DOHH2 (cell line): ENCODE measurements at regions not wholly inside any gene's neighbourhood (a gene's known extent, or its start where the extent isn't known, plus 50 kb on each side); places are given as distances from the start of the nearest gene placed in this dataset.

Experiments used
- H3F3A ChIP-seq: fragments of 200-600 bp; sonication (generic), shearing (Covaris generic); 2 replicates; pipeline ENCODE4 v1.6.0; 2016; ENCODE audit warnings: antibody characterized with exemption, mild to moderate bottlenecking; ENCODE audit not compliant: control insufficient read depth, insufficient read depth
- H3K27ac ChIP-seq: fragments of 200-600 bp; sonication (generic); 2 replicates; pipeline ENCODE4 v1.5.1; 2014; ENCODE audit warnings: low read depth, mild to moderate bottlenecking, low read length, moderate library complexity
- H3K27me3 ChIP-seq: fragments of 200-600 bp; sonication (generic); 2 replicates; pipeline ENCODE4 v1.6.1; 2014; ENCODE audit warnings: mild to moderate bottlenecking, low read length, mixed read lengths; ENCODE audit not compliant: control insufficient read depth
- H3K36me3 ChIP-seq: fragments of 200-600 bp; sonication (generic); 2 replicates; pipeline ENCODE4 v1.6.1; 2014; ENCODE audit warnings: mild to moderate bottlenecking, low read length, moderate library complexity, mixed read lengths; ENCODE audit not compliant: control insufficient read depth
- H3K4me1 ChIP-seq: fragments of 200-600 bp; sonication (generic); 2 replicates; pipeline ENCODE4 v1.6.1; 2014; ENCODE audit warnings: mild to moderate bottlenecking, low read length, mixed read lengths; ENCODE audit not compliant: control insufficient read depth
- H3K4me2 ChIP-seq: fragments of 200-600 bp; sonication (generic); 2 replicates; pipeline ENCODE4 v1.6.0; 2014; ENCODE audit warnings: mild to moderate bottlenecking, low read length, moderate library complexity
- H3K4me3 ChIP-seq: fragments of 200-600 bp; sonication (generic); 2 replicates; pipeline ENCODE4 v1.5.1; 2014; ENCODE audit warnings: mild to moderate bottlenecking, low read length, mixed read lengths
- H3K79me2 ChIP-seq: fragments of 200-600 bp; sonication (generic); 2 replicates; pipeline ENCODE4 v1.6.1; 2014; ENCODE audit warnings: mild to moderate bottlenecking, low read length, mixed read lengths; ENCODE audit not compliant: control insufficient read depth
- H3K9me2 ChIP-seq: fragments of 200-600 bp; sonication (generic); replicated peaks from 2 replicates; pipeline ENCODE4 v1.6.1; 2014; ENCODE audit warnings: mild to moderate bottlenecking, low read length, mixed read lengths; ENCODE audit not compliant: control insufficient read depth
- H3K9me3 ChIP-seq: fragments of 200-600 bp; sonication (generic); 2 replicates; pipeline ENCODE4 v1.6.1; 2014; ENCODE audit warnings: antibody characterized with exemption, low read length, mixed read lengths; ENCODE audit not compliant: control insufficient read depth, insufficient read depth
- H4K20me1 ChIP-seq: fragments of 200-600 bp; sonication (generic); 2 replicates; pipeline ENCODE4 v1.6.0; 2014; ENCODE audit warnings: low read depth, mild to moderate bottlenecking, antibody characterized with exemption, low read length, moderate library complexity; ENCODE audit not compliant: control insufficient read depth, insufficient read depth
- EZH2phosphoT487 ChIP-seq: fragments of 200-600 bp; sonication (generic); IDR thresholded peaks from 2 replicates; pipeline ENCODE4 v1.6.1; 2017; ENCODE audit warnings: borderline replicate concordance, mild to moderate bottlenecking, antibody characterized with exemption, low read length, moderate library complexity, mixed read lengths
- TF ChIP-seq, protein P1 (sequence below): fragments of 200-600 bp; sonication (generic); IDR thresholded peaks from one replicate; pipeline ENCODE4 v1.5.1; 2014; ENCODE audit warnings: antibody characterized with exemption, mild to moderate bottlenecking, low read depth, low read length; ENCODE audit not compliant: poor library complexity, severe bottlenecking

DNA sequence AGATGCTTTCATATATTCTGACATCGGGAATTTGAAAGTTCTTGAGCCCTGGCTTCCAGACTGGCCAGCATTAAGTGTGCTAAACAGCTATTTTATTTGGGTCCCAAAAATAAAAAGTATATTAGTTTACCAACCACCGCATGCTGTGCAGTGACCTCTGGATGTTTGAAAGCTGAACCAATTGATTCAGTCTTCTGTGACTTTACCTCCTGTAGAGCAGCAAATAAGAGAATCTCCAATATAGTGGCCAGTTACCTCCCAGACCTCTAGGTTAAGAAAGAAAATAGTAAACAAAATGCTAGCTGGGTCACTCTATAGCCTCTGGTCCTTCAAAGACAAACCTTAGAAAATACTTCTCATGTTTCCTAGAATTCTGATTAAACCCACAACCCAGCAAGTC, 424.6 kb upstream of the NFE2L3 start:
- Histone ChIP-seq H4K20me1 (no peaks in the 10 kb centered on the region), H3K27ac (no peak overlapping the region), H3K9me3 (no peaks in the 10 kb centered on the region), H3K9me2 (no peaks in the 10 kb centered on the region), H3F3A (no peaks in the 10 kb centered on the region), H3K4me2 (no peak overlapping the region), H3K36me3 (no peaks in the 10 kb centered on the region), H3K4me3 (no peak overlapping the region), H3K27me3 (peaks cover 19% of the 10 kb centered on the region), H3K4me1 (no peaks in the 10 kb centered on the region), H3K79me2 (no peaks in the 10 kb centered on the region)
- TF ChIP-seq, protein P1, sequence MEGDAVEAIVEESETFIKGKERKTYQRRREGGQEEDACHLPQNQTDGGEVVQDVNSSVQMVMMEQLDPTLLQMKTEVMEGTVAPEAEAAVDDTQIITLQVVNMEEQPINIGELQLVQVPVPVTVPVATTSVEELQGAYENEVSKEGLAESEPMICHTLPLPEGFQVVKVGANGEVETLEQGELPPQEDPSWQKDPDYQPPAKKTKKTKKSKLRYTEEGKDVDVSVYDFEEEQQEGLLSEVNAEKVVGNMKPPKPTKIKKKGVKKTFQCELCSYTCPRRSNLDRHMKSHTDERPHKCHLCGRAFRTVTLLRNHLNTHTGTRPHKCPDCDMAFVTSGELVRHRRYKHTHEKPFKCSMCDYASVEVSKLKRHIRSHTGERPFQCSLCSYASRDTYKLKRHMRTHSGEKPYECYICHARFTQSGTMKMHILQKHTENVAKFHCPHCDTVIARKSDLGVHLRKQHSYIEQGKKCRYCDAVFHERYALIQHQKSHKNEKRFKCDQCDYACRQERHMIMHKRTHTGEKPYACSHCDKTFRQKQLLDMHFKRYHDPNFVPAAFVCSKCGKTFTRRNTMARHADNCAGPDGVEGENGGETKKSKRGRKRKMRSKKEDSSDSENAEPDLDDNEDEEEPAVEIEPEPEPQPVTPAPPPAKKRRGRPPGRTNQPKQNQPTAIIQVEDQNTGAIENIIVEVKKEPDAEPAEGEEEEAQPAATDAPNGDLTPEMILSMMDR, result no peak
- TF ChIP-seq EZH2phosphoT487, result no peak

DNA sequence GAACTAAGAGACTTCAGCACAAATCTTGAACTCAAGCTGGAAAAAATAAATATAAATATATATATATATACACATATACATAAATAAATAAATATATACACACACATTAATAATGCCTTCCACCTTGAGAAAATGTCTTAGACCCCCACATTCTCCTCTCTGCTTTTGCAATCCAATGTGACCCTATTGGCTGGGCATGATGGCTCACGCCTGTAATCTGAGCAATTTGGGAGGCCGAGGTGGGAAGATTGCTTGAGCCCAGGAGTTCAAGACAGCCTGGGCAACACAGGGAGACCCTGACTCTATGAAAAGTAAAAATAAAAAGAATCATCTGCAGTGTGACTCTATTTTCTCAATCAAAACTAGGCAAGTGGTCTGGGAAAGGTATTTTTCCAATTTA, 424.1 kb upstream of the NFE2L3 start:
- Histone ChIP-seq H3K4me3 (no peak overlapping the region), H3K4me1 (no peaks in the 10 kb centered on the region), H3K27me3 (peaks cover 19% of the 10 kb centered on the region), H3K36me3 (no peaks in the 10 kb centered on the region), H3F3A (no peaks in the 10 kb centered on the region), H3K9me3 (no peaks in the 10 kb centered on the region), H3K4me2 (no peak overlapping the region), H3K27ac (no peak overlapping the region), H4K20me1 (no peaks in the 10 kb centered on the region), H3K79me2 (no peaks in the 10 kb centered on the region), H3K9me2 (no peaks in the 10 kb centered on the region)
- TF ChIP-seq, protein P1, result no peak
- no peak for TF ChIP-seq EZH2phosphoT487

DNA sequence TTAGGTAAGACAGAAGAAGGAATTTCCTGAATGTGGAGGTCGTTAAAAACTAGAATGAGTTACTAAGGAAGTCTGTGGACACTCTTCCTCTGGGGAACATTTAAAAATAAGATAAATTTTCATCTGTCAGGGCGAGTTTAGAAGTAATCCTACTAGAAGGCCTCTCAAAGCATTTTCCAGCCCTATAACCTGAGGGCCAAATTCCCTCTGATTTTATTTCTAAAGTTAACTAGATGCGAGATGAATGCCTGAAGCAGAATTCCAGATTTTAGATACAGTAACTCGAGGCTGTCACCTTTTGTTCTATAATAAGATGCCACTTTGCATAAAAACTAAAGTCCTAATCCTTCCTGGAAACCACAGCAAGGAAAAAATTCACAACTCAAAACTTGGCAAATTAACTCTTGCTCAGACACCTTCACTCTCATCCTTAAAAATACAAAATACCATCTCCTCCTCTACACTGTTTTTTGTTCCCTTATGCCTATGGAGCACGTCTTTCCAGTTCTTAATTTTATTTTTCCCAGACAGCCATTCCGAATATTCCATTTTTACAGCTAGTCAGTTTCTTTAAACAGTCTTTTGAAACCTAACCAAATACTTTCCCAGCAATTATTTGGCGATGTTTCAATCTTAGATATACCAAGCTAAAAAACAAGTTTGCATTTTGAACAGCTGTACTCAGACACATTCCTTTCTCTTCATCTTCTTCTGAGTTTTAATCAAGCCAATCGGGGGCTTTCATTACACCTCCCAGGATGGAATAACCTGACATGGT, 420.7 kb upstream of the NFE2L3 start:
- H3K4me2 ChIP-seq, result no peak overlapping the region
- H3K79me2 ChIP-seq, result no peaks in the 10 kb centered on the region
- H3K36me3 ChIP-seq, result no peaks in the 10 kb centered on the region
- H3K27ac ChIP-seq, result no peak overlapping the region
- H3K27me3 ChIP-seq, result peaks cover 18% of the 10 kb centered on the region
- H3F3A ChIP-seq, result no peaks in the 10 kb centered on the region
- H3K9me2 ChIP-seq, result no peaks in the 10 kb centered on the region
- H3K4me1 ChIP-seq, result no peaks in the 10 kb centered on the region
- TF ChIP-seq EZH2phosphoT487, result no peak
- TF ChIP-seq, protein P1, result no peak
- H3K4me3 ChIP-seq, result no peak overlapping the region
- H3K9me3 ChIP-seq, result no peaks in the 10 kb centered on the region
- no peaks in the 10 kb centered on the region for H4K20me1 ChIP-seq
